HG03039 (cell line): ENCODE measurements at regions not wholly inside any gene's neighbourhood (a gene's known extent, or its start where the extent isn't known, plus 50 kb on each side); places are given as distances from the start of the nearest gene placed in this dataset.

ENCODE experiments used
- ATAC-seq: cut with Tn5 transposase; IDR thresholded peaks from one replicate; pipeline ENCODE4 v1.9.1; 2021; ENCODE audit warnings: mild to moderate bottlenecking, moderate library complexity; ENCODE audit not compliant: unreplicated experiment

DNA sequence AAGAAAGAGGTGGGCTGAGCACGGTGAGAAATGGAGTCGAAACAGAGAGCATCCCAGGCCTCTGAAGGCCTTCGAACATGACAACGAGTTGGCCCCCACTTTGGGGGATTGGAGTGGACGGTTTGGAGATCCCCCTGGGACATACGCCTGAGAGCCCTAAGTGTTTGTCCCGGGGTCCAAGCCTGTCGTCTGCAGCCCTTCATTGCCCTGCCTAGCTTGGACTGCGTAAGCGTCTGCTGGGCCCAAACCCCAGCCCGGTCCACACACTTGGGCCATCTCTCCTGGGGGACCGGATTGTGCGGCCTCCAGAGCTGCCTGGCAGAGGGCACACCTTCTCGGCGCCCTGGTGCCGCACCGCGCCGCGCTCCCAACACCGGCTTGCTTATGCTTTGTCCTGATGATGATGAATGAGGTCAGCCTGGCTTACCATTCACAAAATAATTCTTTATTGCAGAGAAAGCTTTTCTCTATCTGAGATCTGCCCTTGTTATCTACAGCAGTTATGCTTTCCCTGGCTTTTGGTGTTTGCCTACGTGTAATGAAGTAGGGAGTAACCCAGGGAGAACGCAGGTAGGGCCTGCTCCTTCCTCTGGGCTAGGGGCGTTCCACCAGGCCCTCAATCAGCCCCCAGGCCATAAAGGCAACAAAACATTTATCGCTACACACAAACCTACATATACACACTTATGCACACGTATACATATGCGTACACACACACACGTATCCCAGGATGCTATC, 85.9 kb upstream of the PPARA start:
- no peak for ATAC-seq

DNA sequence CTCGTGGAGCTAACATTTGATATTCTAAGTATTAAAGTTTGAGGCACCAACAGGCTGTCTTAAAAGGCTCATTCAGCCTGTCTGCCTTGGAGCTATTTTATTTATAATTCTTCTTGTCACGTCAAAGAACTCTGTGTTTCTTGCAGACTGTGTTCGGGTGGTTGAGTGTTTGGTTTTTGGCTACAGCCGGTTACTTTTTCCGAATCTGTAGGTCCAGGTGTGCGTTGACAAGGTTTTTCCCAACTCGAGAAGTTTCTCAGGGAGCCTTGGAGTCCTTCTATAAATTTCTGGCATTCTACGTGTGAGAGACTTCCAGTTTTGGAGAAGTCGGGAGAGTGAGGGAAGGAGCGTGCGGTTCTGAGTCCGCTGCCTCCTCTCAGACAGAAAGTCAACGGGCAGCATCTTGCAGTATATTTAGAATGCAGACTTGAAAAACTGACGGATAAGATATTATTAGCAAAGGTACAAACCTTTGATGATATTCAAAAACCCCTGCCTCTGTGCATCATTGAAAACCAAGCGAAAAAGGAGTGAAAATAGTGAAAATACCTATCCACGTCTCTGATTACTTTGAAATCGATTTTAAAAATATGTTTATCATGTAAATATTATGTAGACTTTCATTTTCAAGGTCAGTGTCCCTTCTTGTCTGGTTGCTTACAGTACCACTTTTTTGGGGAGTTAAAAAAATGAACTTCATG, 85.2 kb upstream of the PPARA start:
- ATAC-seq: no peak

DNA sequence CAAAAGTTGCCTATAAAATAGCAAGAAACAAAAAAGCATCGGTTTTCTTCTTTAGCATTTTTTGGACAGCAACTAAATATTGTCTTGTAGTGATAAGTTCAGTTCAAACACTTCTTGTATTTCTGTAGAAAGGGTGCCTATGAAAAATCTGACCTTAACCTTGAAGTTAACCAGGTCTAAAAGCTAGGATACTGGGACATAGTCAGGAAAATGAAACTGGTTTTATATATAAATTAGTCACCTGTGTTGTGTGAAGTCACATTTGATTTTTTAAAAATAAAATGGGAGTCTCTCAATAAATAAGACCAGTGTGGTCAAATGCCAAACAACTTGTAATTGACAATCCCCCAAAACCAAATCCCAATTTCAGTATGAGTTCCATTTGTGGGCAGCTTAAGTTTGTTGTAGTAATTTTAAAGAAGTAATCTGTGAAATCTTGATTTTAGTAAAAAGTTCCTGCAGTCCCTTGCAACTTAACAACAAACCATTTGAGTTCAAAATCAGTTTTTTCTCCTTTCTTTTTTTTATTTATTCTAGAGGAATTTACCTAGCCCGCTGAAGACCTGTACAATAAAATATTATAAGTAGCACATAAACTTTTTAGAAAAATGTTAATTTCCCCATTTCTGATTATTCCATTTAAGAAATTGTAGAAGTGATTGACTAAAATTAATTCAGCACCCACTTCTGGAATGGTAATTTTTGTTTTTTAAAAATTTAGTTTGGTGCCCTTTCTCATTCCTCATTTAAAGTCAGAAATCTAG, 84.5 kb upstream of the PPARA start:
- ATAC-seq: no peak

DNA sequence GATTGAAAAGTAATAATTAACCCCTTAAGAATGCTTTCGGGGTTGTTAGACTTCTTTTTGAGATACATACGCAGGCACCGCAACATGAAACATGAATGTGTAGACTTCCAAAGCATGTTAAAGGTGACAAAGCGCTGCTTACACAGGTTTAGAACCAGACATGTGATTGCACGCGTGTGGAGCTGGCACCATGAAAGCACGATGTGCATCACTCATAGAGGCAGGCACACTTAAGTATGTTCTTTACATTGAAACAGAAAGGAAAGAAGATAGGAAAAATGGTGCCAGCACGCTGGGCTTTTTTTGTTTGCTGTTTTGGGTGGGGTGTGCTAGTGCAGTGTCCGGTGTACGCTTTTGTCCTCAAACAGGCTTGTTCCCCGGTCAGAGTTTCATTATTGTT, 83.6 kb upstream of the PPARA start:
- no peak for ATAC-seq

DNA sequence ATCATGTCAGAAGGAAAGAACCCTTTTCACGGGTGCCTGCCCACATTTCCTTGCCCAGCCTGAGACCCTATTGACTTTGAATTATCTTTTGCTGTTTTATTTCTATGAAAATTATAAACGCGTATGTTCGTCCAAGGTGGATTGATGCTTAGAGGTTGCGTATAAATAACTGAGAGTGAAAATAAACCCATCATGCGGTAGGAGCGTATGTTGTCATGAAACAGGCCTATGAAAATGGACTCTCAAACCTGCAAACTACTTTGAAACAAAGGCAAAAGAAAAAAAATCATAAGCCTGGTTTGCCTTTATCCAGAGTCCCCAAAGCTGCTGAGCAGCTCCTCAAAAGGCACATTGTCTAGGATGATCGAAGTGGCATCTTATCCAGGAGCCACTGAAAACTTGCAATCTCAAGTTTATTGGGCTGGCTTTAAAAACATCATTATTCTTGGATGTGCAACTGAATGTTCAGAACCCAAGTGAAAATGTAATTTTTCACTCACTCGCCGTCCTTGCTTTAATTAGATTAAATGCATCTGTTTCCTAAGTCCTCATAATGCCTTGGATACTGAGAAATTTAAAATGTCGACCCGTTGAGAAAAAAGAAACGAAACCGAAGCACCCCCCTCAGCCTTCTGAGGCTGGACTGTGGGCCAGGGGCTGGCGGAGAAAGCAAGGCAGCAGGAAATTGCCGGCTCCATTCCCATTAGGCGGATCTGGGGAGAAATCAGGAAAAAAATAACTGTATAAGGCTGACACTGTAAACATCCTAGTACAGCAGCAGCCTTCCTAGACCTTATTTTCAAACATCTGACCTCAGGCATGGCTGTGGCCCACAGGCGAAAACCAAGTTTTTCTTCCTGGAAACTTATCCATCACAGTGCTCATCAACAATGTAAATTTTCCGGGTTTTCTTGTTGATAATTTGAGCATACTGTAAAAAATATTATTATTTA, 82.9 kb upstream of the PPARA start:
- no peak for ATAC-seq

DNA sequence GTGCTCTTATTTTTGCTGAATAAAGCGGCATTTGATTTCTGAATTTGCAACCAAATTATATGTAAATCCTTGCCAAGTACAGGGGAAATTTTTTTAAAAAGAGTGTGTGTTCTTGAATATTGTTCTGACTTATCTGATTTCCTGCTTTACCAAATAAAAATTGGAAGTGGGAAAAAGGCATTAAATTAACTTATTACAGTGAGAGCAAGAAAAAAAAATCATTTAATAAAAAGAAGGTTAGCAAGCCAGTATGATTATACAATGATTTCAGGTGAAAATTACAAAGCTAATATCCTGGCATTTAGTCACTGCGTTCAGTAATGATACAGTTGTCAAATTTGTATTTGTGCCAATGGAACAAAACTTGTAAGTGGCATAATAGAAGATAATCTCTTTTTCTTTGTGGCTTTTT, 82.1 kb upstream of the PPARA start:
- ATAC-seq: no peak

DNA sequence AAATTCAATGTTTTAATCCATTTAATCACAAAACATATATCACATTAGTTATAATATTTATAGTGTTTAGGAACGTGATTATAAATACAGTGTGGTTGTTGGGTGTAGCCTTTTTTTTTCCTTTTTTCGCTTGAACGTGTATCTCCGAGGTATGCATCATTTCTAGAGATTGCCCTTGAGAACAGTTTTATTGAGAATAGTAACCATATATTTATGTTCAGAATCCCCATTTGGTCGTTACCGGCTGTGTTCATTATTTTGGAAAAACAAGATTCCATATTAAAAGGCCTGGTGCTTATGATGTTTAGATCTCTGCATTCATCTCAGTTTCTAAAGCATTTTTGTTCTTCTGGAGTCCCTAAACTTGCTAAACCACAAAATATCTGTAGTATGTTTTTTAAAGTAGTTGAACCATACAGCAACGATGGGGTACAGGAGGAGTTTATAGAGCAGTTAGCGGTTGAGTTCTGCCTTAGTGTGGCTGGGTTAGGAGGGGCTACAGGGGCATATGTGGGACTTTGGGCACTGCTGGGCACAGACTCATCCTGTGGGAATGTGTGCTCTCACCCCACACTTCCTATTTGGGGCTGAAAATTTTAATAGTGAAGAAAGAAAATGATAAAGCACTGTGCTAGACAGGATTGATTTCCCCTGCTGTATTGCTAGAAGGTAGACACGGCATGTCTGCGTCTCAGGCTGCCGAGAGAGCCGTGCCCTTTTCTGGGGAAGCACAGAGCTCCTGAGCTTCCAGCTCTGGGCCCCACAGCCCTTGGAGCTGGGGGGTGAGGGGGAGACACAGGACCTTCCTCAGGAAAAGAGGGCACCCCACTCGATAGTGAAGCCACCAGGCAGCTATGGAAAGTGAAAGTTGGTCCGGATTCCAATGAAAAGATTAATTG, 81.5 kb upstream of the PPARA start:
- ATAC-seq: no peak

DNA sequence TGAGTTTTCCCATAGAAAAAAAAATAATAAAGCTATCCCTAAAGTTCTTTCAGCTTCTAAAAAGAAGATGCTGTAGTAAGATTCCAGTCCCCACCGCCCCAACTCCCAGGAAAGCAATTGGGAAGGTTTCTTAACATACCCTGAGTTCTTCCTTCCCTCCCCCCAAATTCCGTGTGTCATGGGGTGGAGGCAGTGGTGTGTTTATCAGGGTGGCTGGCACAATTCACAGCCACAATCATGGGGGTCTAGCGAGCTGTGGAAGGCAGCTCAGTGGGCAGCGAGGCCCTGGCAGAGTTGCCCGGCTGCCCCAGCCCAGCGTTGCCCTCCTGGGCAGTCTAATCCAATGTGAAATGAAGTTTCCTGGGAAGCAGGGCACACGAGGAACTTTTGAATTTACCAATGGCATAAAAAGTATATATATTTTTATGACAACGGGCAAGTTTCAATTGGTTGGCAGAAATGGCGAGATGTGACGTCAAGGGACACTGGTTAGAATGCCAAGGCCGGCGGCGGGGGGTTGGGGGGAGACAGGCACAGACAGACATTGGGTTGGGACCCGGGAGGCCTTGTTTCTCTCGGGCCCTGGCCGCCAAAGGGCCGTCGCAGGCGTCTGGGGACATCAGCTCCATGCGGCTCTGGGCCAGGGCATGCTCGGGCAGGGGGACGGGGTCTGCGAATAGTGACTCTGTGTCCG, 80.7 kb upstream of the PPARA start:
- ATAC-seq: no peak

DNA sequence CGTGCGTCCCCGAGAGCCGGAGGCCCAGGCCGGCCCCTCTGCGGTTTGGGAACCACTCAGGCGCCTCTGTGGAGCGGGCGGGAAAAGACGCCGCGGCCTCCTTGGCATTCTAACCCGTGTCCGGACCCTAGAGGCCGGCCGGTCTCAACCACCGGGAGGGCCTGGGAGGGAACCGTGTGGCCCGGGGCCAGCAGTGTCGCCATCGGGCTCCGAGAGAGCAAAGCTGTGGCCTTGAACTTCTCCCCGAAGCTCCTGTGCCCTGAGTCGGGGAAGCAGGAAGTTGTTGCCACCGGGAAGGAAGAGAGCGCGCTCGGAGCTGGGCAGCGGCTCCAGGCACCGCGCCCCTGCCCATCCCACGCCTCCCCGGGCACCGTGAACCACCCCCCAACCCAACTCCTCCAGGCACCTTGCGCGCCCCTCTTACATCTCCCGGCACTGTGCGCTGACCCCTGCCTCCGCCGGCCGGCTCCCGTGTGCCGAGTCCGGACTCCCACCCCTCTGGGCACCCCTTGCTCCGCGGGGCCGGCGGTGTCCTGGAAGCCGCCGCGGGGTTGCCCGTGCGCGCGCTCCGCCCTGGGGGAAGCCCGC, 80.0 kb upstream of the PPARA start:
- ATAC-seq: no peak

DNA sequence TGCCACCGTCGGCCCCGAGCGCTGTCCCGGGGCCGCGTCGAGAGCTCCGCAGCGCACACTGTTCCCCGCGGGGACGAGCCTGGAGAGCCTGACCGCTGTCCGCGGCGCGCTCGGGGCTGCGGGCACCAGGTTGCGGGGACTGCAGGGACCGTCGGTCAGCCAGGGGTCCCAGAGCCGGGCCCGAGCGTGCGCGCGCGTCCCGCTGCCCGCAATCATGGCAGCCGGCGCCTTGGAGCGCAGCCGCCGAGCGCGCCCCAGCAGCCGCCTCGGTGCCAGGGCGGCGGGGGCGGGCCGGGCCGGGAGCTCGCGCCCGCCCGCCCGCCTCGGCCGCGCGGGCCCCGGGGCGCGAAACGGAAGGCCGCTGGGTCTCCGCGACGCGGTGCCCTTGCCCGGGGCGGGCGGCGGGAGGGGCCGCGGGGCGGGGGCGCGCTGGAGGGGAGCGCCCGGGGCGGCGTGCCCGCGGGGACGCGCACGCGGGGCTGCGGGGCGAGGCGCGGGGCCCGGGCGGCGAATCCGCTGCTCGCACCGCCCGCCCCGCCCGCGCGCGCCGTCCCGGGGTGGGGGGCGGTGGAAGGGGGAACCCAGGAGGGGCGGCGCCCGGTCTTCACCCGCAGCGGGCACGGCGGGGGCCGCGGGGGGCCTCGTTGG, 79.4 kb upstream of the PPARA start:
- ATAC-seq: no peak

DNA sequence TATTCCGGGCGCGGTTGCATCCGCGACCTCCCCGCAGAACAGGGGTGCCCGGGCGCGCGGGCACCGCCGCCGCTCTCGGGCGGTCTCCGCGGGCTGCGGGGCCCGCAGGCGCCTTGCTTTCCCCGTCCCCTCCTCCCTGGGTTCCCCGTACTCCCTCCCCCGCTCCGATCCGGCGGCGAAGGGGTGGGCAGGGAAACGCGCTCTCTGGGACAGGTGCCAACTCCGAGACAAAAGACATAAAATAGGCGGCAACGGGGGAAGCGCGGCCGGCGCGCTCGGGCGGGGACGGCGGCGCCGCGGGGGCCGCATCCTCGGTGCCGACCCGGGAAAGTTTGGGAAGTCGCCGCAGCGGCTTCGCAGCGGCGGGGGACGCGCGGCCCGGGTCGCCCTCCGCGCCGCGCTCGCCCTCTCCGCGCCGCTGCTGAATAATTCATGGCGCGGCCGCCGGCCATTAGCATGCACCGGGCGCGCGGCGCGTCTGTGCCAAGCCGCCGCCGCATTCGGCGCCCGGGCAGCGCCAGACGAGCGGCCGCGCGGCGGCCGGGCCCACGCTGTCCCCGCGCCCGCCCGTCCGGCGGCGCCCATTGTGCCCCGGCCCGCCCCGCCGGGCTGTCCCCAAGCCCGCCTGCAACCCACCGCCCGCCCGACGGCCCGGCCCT, 78.7 kb upstream of the PPARA start:
- ATAC-seq: no peak

DNA sequence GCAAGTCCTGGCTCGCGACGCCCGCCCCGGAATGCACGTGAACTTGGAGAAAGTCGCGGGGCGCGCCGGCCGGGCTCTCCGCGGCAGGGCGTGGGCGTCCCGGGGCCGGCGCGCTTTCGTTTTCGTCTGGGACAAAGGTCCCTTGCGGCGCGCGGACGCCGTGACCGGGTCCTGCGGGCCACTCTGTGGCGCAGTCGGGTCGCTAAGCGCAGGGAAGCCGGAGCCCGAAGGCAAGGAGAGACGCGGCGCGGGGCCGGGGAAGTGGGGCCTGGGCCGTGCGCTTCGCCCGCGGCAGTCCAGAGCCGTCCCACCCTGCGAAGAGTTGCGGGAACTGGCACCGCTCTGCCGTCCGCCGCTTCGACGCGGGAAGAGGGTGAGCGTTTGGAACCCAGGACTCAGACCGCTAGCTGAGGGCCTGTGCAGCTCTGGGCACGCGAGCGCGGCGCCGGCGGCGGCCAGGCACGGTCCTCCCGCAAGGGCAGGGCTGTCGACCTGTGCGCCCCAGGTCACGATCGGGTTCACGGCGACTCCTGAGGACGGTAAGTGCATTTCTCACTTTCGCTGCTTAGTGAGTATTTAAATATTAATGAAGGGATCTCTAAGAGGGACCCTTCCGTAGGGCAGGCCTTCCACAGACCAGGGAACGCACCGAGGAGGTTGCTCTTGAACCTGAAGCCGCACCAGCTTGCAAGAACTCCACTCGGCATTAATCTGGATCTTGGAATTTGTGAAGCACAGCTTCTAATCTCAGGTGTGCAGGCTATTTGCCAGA, 78.0 kb upstream of the PPARA start:
- ATAC-seq: no peak

DNA sequence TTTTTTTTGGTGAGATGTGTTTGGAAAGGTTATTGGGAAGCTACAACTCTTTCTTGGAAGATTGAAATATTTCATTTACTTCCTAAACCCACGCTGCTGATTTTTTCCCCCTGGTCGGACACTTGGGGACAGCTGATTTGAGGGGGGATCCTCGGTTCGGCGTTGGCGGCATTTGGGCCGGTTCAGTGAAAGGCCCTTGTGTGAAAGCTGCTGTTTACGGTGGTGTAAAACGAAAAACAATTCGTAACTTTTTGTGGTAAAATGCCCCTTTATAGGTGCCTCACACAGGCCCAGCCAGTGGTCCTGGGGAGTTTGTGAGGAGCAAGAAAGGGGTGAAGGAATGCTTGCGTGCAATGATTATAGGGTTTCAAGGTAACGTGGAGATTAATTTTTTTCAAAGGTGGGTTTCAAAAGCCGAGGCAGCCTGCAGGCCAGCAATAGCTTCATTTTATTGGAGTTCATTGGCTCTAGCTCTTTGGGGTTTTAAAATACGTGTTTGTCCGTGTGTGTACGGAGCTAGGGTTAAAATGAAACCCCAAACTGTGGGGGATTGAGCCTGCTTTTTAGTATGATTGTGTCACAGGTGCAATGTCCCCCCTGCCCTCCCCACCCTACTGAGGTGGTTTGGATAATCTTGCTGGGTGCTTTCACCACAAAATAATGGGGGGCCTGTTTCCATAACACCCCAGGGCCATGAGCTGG, 77.2 kb upstream of the PPARA start:
- no peak for ATAC-seq

DNA sequence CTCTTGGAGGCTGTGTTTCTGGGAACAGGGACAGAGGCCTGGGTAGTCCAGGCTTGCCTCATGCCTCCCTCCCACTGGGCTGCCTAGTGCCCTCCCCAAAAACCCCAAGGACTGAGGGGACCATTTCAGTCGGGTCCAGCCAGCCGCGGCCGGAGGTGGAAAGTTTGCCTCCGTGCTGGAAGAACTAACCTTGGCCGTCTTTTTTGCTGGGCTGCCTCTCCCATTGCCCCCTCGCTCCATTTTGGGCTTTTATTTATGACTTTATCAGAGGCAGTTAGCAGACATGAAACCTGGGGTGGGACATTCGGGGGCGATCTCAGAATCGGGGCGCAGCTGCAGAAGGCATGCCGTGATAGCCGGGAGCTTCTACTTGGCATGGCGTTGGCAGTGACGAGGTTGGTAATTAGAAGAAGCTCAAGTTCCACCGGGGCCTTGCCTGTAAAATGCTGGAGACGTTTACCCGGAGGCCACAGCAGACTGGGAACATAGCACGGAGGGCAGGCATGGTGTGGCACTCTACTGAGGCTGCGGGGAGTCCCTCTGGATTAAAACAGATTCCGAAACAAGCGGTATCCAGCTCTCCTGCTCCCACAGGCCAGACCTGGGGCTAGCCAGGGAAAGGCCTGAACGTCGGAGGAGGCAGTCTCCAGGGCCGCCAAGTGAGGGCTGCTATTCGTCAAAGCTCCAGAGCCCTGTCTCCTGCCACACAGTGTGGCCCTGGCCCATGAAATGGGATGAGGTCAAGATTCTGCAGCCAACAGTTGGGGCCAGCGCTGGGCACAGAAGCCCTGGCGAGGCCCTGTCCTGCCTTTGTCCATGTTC, 76.4 kb upstream of the PPARA start:
- ATAC-seq: no peak

DNA sequence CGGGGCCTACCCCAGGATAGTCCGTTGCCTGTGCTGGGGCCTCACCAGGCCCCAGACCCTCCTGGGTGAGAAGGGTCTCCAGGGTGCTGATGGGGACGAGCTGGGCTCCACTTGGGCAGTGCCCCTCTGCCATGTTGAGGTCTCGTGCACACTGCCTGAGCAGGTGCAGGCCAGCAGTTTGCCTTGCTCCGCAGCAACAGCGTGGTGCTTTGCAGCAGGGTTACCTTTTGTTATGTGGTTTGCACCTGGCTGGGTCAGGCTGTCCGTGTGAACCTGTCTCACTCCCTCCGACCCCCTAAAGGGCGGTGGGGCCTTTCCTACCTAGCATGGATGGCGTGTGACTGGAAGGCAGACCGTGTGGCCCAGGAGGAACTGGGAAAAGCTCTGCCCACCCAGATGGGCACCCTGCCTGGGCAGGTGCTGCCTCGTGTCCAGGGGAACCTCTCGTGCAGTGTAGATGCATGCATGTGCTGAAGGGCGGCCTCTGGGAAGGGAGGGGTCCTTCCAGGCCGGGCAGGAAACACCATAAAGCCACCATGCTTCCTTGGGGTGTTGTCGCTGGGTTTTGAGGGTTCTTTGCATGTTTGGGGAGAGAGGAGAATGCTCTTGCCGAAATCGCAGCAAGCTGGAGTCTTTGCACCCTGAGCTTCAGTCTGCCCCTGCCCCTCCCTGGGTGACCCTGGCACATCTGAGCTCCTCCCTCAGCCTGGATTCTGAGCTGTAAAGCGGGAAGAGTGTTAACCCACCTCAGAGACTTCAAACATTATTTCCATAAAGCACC, 75.4 kb upstream of the PPARA start:
- ATAC-seq: no peak
